ENCODE measurements at regions not wholly inside any gene's neighbourhood (a gene's known extent, or its start where the extent isn't known, plus 50 kb on each side); places are given as distances from the start of the nearest gene placed in this dataset.
"Not testable (repeated sequence)": the region's sequence is repeated elsewhere in the genome, so short reads cannot be mapped to it uniquely, and the experiment has no call there.

DNA sequence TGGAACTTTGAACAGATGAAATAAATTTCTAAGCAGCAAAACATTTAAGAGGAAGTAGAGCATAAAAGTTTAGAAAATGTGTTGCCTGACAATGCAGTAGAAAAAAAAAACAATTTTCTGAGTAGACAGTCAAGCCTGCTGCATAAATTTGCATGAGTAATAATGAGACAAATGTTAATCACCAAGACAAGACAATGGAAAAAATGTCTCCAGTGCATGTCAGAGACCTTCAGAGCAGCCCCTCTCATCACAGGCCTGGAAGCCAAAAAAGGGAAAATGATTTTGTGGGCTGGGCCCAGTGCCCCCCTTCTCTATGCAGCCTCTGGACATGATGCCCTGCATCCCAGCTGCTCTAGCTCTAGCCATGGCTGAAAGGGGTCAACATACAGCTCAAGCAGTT lies 204.6 kb downstream of the COX18 start:
- DNase-seq = no peak

GRCh38 chr4:72864277-72864676 lies 205.2 kb downstream of the COX18 start:
- not testable (repeated sequence) for DNase-seq

GRCh38 chr4:72860766-72861165 lies 208.8 kb downstream of the COX18 start:
- DNase-seq = no peak

GRCh38 chr4:72858328-72858727 lies 211.2 kb downstream of the COX18 start:
- DNase-seq = no peak

GRCh38 chr4:72857787-72858186 lies 211.7 kb downstream of the COX18 start:
- DNase-seq = no peak

GRCh38 chr4:72857216-72857615 lies 212.3 kb downstream of the COX18 start:
- DNase-seq = no peak

- no peak for DNase-seq
Observed at GRCh38 chr4:72846280-72847111, 223.0 kb downstream of the COX18 start.

GRCh38 chr4:72843466-72843865 lies 226.1 kb downstream of the COX18 start:
- DNase-seq = no peak

DNA sequence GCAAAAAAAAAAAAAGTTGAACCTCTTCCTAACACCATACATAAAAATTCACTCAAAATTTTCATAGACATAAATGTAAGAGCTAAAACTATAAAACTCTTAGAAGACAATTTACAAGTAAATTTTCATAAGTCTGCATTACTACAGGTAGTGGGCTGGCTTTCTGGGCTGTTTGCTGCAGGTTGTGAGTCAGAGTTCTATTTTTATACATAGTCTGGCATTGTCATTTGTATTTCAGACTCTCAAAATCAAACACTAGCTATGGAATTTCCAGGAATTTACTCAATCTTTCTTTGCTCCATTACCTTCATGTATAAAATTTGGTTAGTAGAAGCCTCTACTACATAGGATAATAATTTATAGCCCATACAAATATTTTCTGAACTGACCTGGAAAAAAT lies 227.2 kb downstream of the COX18 start:
- no peak for DNase-seq

GRCh38 chr4:72840166-72840565 lies 229.3 kb downstream of the COX18 start:
- not testable (repeated sequence) for DNase-seq

DNA sequence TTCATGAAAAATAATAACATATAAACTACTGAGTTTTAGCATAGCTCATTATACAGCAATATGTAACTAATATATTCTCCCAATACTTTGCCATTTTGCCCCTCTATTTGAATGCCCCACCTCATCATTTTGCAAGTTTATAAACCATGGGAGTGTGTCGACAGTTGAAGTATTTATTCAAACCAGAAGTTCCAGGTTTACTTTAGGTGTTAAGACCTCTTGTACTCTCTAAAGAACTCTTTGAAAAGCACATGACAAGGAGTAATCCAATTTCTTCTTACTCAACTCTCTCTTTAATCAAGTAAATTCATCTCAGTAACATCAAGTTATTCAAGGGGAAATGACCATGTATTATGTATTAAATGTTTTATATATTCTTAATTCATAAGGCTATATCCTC lies 240.7 kb downstream of the COX18 start:
- DNase-seq = no peak

- no peak for DNase-seq
Observed at GRCh38 chr4:72827968-72828367, 241.5 kb downstream of the COX18 start.

DNA sequence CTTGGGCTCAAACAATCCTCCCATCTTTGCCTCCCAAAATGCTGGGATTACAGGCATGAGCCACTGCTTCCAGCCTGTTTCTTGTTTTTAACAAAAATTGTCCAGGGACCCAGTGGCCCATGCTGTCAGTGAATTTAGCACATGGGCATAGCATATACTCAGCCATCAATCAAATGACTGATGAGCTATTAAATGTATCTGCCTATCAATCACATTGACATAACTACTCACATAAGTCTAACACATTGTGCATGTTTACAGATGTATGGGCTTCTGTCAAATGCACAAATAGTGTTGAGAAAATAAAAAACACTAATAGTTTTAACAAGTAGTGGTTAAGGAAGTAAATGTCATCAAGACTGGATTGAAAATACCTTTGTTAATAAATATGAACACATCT lies 249.4 kb downstream of the COX18 start:
- no peak for DNase-seq

DNA sequence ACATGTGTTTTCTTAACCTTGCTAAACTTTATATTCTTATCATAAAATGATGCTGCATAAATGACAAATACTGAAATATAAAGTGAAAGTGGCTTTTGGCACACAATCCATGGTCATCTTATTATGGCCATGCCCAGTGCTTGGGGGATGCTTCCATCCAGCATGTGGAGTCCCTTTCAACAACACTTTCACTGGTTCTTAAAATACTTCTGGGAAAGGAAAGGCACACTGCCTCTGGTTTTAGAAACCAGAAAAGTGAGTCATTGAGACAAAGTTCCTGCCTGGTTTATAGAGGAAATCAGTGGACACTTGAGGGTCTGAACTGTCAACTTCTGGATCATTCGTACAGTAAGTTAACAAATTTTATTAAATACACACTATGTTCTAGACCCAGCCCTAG lies 248.0 kb upstream of the ADAMTS3 start:
- no peak for DNase-seq

DNA sequence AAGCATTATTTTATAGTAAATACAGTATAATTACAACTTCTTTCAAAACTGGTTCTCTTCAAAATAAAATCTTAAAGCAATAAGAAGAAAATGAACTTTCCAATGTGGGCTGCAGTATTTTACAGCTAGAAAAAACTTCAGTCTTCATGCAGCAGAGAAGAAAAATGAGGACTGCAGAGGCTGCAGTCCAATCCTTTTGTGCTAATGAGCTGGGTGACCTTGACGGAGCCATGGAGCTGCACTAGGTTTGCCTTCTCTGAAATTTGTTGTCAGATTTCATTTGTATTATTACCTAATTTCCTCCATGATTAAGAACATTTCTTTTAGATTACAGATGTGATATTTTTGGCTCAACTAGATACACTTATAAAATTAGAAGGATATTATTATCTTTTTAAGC lies 245.2 kb upstream of the ADAMTS3 start:
- DNase-seq = no peak

DNA sequence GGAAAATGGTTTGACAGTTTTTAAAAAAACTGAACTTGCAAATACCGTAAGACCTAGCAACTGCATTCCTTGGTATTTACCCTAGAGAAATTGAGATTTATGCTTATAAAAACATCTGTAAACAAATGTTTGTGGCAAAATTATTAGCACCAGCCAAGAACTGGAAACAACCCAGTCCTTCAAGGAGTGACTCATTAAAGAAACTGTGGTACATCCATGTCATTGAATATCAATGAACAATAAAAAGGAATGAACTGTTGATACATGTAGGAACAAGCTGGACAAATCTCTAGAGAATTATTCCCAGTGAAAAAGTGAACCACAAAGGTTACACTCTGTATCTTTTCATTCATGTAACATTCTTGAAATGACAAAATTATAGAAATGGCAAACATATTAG lies 240.2 kb upstream of the ADAMTS3 start:
- DNase-seq = no peak

- no peak for DNase-seq
Observed at GRCh38 chr4:72805284-72805683, 236.3 kb upstream of the ADAMTS3 start.

DNA sequence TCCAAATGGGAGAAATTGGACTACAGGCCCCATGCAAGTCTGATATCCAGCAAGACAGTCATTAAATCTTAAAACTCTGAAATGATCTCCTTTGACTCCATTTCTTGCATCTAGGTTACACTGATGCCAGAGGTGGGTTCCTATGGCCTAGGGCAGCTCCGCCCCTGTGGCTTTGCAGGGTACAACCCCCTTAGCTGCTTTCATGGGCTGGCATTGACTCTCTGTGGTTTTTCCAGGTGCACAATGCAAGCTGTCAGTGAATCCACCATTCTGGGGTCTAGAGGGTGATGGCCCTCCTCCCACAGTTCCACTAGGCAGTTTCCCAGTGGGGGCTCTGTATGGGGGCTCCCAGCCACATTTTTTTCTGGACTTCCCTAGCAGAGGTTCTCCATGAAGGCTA lies 228.5 kb upstream of the ADAMTS3 start:
- DNase-seq = no peak

GRCh38 chr4:72791054-72791453 lies 222.0 kb upstream of the ADAMTS3 start:
- no peak for DNase-seq

GRCh38 chr4:72786401-72786990 lies 217.5 kb upstream of the ADAMTS3 start:
- no peak for DNase-seq

DNA sequence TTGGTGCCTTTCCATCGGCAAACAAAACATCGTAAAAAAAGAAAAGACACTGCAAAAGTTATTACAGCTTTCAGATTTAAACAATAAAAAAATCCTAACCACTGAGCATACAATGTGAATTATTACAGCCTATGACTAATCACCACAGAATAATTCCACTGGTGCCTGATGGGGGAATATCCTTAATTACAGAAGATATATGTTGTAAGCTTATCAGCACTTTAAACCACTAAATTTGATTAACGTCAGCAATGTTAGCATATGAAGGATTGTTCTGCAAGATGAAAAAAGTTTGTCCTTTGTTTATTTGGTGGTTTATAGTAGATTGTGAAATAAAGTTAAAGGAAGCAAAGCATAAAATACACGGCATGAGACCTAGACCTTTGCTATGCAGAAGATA lies 210.2 kb upstream of the ADAMTS3 start:
- DNase-seq = no peak

DNA sequence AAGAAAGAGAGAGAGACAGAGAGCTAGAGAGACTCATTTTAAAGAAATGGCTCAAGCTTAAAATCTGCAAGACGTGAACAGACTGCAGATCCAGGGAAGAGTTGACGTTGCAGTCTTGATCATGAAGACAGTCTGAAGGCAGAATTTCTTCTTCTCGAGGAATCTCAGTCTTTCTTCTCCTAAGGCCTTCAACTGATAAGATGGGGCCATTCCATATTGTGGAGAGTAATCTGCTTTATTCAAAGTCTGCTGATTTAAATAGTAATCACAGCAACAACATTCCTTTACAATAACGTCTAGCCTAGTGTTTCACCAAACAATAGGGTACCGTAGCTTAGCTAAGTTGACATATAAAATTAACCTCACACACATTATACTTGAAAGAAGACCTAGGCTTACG lies 208.4 kb upstream of the ADAMTS3 start:
- DNase-seq = no peak

GRCh38 chr4:72770708-72771107 lies 201.7 kb upstream of the ADAMTS3 start:
- no peak for DNase-seq

DNA sequence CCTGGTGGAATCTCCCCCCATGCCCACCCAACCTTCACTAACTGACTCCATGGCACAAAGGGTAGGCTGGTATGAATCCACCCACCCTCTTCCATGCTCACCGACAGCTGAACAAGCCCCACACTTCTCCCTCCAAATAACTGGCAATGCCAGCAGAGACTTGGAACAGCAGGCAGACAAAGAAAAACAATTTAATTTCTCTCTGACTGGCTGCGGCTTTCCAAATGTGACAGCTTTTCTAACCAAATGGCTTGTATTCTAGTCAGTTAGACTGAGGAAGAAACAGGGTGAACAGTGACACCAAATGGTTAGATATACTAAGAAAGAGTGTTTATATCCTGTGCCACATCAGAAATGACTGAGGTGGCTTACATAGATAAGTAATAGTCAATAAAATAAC lies 199.3 kb upstream of the ADAMTS3 start:
- DNase-seq = no peak

Measured in NCI-H524 treated with DMSO at 0.1 percent for 48 hours (cell line).